ENCODE measurements at regions not wholly inside any gene's neighbourhood (a gene's known extent, or its start where the extent isn't known, plus 50 kb on each side); places are given as distances from the start of the nearest gene placed in this dataset.
"Not testable (repeated sequence)": the region's sequence is repeated elsewhere in the genome, so short reads cannot be mapped to it uniquely, and the experiment has no call there.

DNA sequence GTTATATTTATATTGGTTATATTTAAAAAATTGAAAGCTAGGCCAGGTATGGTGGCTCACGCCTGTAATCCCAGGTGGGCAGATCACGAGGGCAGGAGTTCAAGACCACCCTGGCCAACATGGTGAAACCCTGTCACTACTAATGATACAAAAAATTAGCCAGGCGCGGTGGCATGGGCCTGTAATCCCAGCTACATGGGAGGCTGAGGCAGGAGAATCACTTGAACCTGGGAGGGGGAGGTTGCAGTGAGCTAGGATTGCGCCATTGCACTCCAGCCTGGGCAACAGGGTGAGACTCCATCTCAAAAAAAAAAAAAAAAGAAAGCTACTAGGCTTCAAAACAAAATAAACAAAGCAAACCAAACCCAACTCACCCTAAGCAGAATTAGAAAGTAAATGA, 109.0 kb upstream of the SERPINE2 start:
- TF ChIP-seq, protein P1, sequence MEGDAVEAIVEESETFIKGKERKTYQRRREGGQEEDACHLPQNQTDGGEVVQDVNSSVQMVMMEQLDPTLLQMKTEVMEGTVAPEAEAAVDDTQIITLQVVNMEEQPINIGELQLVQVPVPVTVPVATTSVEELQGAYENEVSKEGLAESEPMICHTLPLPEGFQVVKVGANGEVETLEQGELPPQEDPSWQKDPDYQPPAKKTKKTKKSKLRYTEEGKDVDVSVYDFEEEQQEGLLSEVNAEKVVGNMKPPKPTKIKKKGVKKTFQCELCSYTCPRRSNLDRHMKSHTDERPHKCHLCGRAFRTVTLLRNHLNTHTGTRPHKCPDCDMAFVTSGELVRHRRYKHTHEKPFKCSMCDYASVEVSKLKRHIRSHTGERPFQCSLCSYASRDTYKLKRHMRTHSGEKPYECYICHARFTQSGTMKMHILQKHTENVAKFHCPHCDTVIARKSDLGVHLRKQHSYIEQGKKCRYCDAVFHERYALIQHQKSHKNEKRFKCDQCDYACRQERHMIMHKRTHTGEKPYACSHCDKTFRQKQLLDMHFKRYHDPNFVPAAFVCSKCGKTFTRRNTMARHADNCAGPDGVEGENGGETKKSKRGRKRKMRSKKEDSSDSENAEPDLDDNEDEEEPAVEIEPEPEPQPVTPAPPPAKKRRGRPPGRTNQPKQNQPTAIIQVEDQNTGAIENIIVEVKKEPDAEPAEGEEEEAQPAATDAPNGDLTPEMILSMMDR (conservative IDR thresholded peaks at IDR 0.05; ENCODE audit: low read length): not testable (repeated sequence)
- not testable (repeated sequence) for TF ChIP-seq EZH2phosphoT487 (IDR thresholded peaks at IDR 0.05; ENCODE audit: borderline replicate concordance)
